Trophoblast cell (in vitro differentiated cells and primary cell): ENCODE measurements at regions not wholly inside any gene's neighbourhood (a gene's known extent, or its start where the extent isn't known, plus 50 kb on each side); places are given as distances from the start of the nearest gene placed in this dataset.
A peak's percentile ranks its signal among the peaks of the same experiment; 100 is the strongest.
"Not testable (repeated sequence)": the region's sequence is repeated elsewhere in the genome, so short reads cannot be mapped to it uniquely, and the experiment has no call there.

Source experiments
- DNase-seq, 2 donors: peaks; one replicate each; pipeline ENCODE4 v3.0.0-alpha.2; 2016
- H2AFZ ChIP-seq: 2 replicates; pipeline ENCODE4 v1.6.1; 2013; ENCODE audit warnings: low read length, moderate library complexity, mild to moderate bottlenecking; ENCODE audit not compliant: insufficient read depth, poor library complexity
- H2AK5ac ChIP-seq: 2 replicates; pipeline ENCODE4 v1.6.1; 2013; ENCODE audit warnings: mild to moderate bottlenecking, low read length
- H2BK120ac ChIP-seq: 2 replicates; pipeline ENCODE4 v1.6.1; 2013; ENCODE audit warnings: low read length, mild to moderate bottlenecking, moderate library complexity; ENCODE audit not compliant: insufficient read depth, poor library complexity
- H2BK12ac ChIP-seq: 2 replicates; pipeline ENCODE4 v1.6.1; 2013; ENCODE audit warnings: mild to moderate bottlenecking, low read length, moderate library complexity
- H2BK5ac ChIP-seq: 2 replicates; pipeline ENCODE4 v1.6.1; 2013; ENCODE audit warnings: low read length, low read depth, moderate library complexity, mild to moderate bottlenecking; ENCODE audit not compliant: poor library complexity
- H3K14ac ChIP-seq: 2 replicates; pipeline ENCODE4 v1.6.1; 2013; ENCODE audit warnings: mild to moderate bottlenecking, low read length
- H3K18ac ChIP-seq: 2 replicates; pipeline ENCODE4 v1.6.1; 2013; ENCODE audit warnings: mild to moderate bottlenecking, low read length
- H3K23ac ChIP-seq: 2 replicates; pipeline ENCODE4 v1.6.1; 2013; ENCODE audit warnings: low read length
- H3K27ac ChIP-seq: 2 replicates; pipeline ENCODE4 v1.5.1; 2013; ENCODE audit warnings: low read depth, mild to moderate bottlenecking, inconsistent platforms, low read length, moderate library complexity
- H3K27me3 ChIP-seq: 2 replicates; pipeline ENCODE4 v1.6.1; 2013; ENCODE audit warnings: inconsistent platforms, mild to moderate bottlenecking, low read length, moderate library complexity; ENCODE audit not compliant: insufficient read depth
- H3K36me3 ChIP-seq, 2 experiments: 1 replicate in 1 of 2; 2 replicates in 1 of 2; pipeline ENCODE4 v1.6.1; 2013; ENCODE audit warnings: low read length in 2 of 2, mild to moderate bottlenecking in 2 of 2, moderate library complexity in 1 of 2; ENCODE audit not compliant: insufficient read depth in 2 of 2, control insufficient read depth in 1 of 2
- H3K4ac ChIP-seq: 2 replicates; pipeline ENCODE4 v1.6.1; 2013; ENCODE audit warnings: low read depth, mild to moderate bottlenecking, low read length, moderate library complexity
- H3K4me1 ChIP-seq, 2 experiments: 1 replicate in 1 of 2; 2 replicates in 1 of 2; pipeline ENCODE4 v1.6.1; 2013; ENCODE audit warnings: low read length in 2 of 2, mild to moderate bottlenecking in 2 of 2, moderate library complexity in 1 of 2; ENCODE audit not compliant: insufficient read depth in 2 of 2, control insufficient read depth in 1 of 2
- H3K4me2 ChIP-seq: 2 replicates; pipeline ENCODE4 v1.6.1; 2013; ENCODE audit warnings: inconsistent platforms, mild to moderate bottlenecking, low read length, moderate library complexity
- H3K4me3 ChIP-seq: 2 replicates; pipeline ENCODE4 v1.5.1; 2013; ENCODE audit warnings: mild to moderate bottlenecking, low read depth, low read length, inconsistent platforms
- H3K79me1 ChIP-seq: one replicate; pipeline ENCODE4 v1.6.1; 2013; ENCODE audit warnings: low read length
- H3K79me2 ChIP-seq: 2 replicates; pipeline ENCODE4 v1.6.1; 2013; ENCODE audit warnings: low read length, mild to moderate bottlenecking; ENCODE audit not compliant: control insufficient read depth, insufficient read depth, poor library complexity
- H3K9ac ChIP-seq: 2 replicates; pipeline ENCODE4 v1.6.1; 2013; ENCODE audit warnings: mild to moderate bottlenecking, low read length
- H3K9me3 ChIP-seq: 2 replicates; pipeline ENCODE4 v1.6.1; 2013; ENCODE audit warnings: low read depth, mild to moderate bottlenecking, control low read depth, inconsistent platforms, low read length; ENCODE audit not compliant: insufficient read depth
- H4K12ac ChIP-seq: 2 replicates; pipeline ENCODE4 v1.6.1; 2013; ENCODE audit warnings: low read depth, mild to moderate bottlenecking, low read length, moderate library complexity
- H4K8ac ChIP-seq: 2 replicates; pipeline ENCODE4 v1.6.1; 2013; ENCODE audit warnings: low read depth, mild to moderate bottlenecking, low read length, moderate library complexity
- H4K91ac ChIP-seq: one replicate; pipeline ENCODE4 v1.6.1; 2013; ENCODE audit warnings: low read depth, mild to moderate bottlenecking, low read length, moderate library complexity
- WGBS: extraction: QIAGEN DNeasy Blood & Tissue Kit; methylation state at CpG from one replicate; pipeline ENCODE4 v1.1.7; 2013; ENCODE audit warnings: missing lambda C conversion rate; ENCODE audit not compliant: insufficient read length, insufficient coverage; ENCODE audit errors: extremely low coverage; 5-methylcytosine and 5-hydroxymethylcytosine counted together

- Histone ChIP-seq H3K9me3 (no peaks in the 10 kb centered on the region), H2AFZ (no peak overlapping the region), H3K18ac (no peak overlapping the region), H2BK12ac (no peak overlapping the region), H3K36me3 (no peaks in the 10 kb centered on the region), H4K91ac (no peak overlapping the region), H2AK5ac (no peak overlapping the region), H3K14ac (no peak overlapping the region), H2BK120ac (no peak overlapping the region), H3K23ac (no peak overlapping the region), H3K79me1 (no peaks in the 10 kb centered on the region), H3K9ac (no peak overlapping the region), H3K4me1 (no peaks in the 10 kb centered on the region), H3K27me3 (no peaks in the 10 kb centered on the region), H3K4ac (no peak overlapping the region), H3K4me2 (no peak overlapping the region), H2BK5ac (no peak overlapping the region), H4K8ac (no peak overlapping the region), H3K27ac (no peak overlapping the region), H3K79me2 (no peaks in the 10 kb centered on the region), H3K4me3 (no peak overlapping the region), H4K12ac (no peak overlapping the region)
- WGBS = no CpG with 5 or more reads among the region's 1 CpG
- DNase-seq = no peak
These were observed 107.9 kb downstream of the ALG10B start for GRCh38 chr12:38424436-38424835.

DNA sequence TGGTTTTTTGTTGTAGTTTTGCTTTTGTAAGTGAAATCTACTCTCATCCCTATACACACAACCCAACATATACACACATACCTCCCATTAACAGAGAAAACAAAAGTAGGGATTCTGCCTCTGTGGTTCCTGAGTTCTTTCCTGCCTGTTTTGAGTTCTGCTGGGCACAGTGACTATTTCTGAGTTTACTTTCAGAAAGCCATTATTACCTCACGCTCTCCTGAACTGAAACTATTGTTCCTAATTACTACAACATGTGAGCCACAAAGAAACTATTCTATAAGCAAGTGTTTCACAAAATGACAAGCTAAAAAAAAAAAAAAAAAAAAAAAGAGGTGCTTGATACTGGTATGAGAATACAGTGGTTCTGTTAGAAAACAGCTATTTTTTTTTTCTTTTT, 110.9 kb downstream of the ALG10B start:
- Histone ChIP-seq H3K4ac (no peak overlapping the region), H3K18ac (no peak overlapping the region), H4K8ac (no peak overlapping the region), H3K4me1 (no peaks in the 10 kb centered on the region), H3K9ac (no peak overlapping the region), H2BK5ac (no peak overlapping the region), H3K27ac (no peak overlapping the region), H3K4me2 (no peak overlapping the region), H3K79me1 (no peaks in the 10 kb centered on the region), H4K91ac (no peak overlapping the region), H4K12ac (no peak overlapping the region), H2BK12ac (no peak overlapping the region), H3K4me3 (no peak overlapping the region), H2BK120ac (no peak overlapping the region), H3K27me3 (no peaks in the 10 kb centered on the region), H2AFZ (no peak overlapping the region), H3K14ac (no peak overlapping the region), H3K79me2 (no peaks in the 10 kb centered on the region), H3K36me3 (no peaks in the 10 kb centered on the region), H3K23ac (no peak overlapping the region), H3K9me3 (no peaks in the 10 kb centered on the region), H2AK5ac (no peak overlapping the region)
- WGBS = no CpG with 5 or more reads among the region's 1 CpG
- no peak for DNase-seq

DNA sequence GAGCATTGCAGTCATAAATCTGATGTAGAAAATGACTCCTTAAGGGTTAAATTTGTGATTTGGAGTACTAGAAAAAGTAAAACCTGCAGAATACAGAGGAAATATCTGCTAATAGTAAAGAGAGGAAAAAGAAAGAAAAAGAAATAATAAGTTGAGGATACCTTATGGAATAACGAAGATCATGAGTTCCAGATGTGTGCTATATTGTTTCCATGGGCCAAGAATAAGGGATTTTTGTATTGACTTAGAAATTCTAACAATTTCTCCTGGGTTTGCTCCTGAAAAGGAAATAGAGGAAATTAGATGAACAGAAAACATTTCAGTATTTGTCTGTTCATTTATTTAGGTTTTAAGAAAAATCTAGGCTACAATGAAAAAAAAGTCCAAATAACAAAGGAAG, 115.3 kb downstream of the ALG10B start:
- WGBS = no CpG with 5 or more reads among the region's 1 CpG
- Histone ChIP-seq H3K9ac (no peak overlapping the region), H3K4me2 (no peak overlapping the region), H3K18ac (no peak overlapping the region), H3K27me3 (no peaks in the 10 kb centered on the region), H4K8ac (no peak overlapping the region), H3K79me1 (no peaks in the 10 kb centered on the region), H2BK5ac (no peak overlapping the region), H2AFZ (no peak overlapping the region), H3K79me2 (no peaks in the 10 kb centered on the region), H3K14ac (no peak overlapping the region), H3K9me3 (peaks cover 2% of the 10 kb centered on the region), H3K23ac (no peak overlapping the region), H3K4ac (no peak overlapping the region), H4K12ac (no peak overlapping the region), H2BK120ac (no peak overlapping the region), H3K4me3 (no peak overlapping the region), H3K36me3 (no peaks in the 10 kb centered on the region), H3K27ac (no peak overlapping the region), H3K4me1 (no peaks in the 10 kb centered on the region), H4K91ac (no peak overlapping the region), H2AK5ac (no peak overlapping the region), H2BK12ac (no peak overlapping the region)
- no peak for DNase-seq

- H3K9ac ChIP-seq = not testable (repeated sequence)
These were observed 125.3 kb downstream of the ALG10B start for GRCh38 chr12:38441871-38442281.

More at GRCh38 chr12:38441871-38442281, 125.3 kb downstream of the ALG10B start:
- H3K23ac ChIP-seq, H3K36me3 ChIP-seq, H2AFZ ChIP-seq, H3K4me2 ChIP-seq, H2BK12ac ChIP-seq, H2BK5ac ChIP-seq, H3K4me3 ChIP-seq, H3K27me3 ChIP-seq, H4K8ac ChIP-seq, H3K4me1 ChIP-seq, H2AK5ac ChIP-seq, H2BK120ac ChIP-seq, H3K14ac ChIP-seq, H3K18ac ChIP-seq, H3K79me1 ChIP-seq, H3K27ac ChIP-seq, DNase-seq, H4K91ac ChIP-seq, H3K4ac ChIP-seq, H3K9me3 ChIP-seq, H3K79me2 ChIP-seq: not testable (repeated sequence)
- WGBS = no CpG with 5 or more reads among the region's 20 CpGs
- peak overlapping the region; percentile 30 for H4K12ac ChIP-seq
